Tibial nerve (tissue), 4 donors: ENCODE measurements at regions not wholly inside any gene's neighbourhood (a gene's known extent, or its start where the extent isn't known, plus 50 kb on each side); places are given as distances from the start of the nearest gene placed in this dataset.

ENCODE experiments used
- DNase-seq, 2 donors: peaks; one replicate each; pipeline ENCODE4 v3.0.0-alpha.2; 2019; ENCODE audit warnings: low spot score in 2 of 2
- H3K27ac ChIP-seq, 4 donors: fragments of 200-600 bp; sonication (generic) in 3 of 4; one replicate each; pipeline ENCODE4 v1.5.1; 2017 to 2019; ENCODE audit warnings: mild to moderate bottlenecking in 1 of 4
- H3K27me3 ChIP-seq, 2 donors: fragments of 200-600 bp; sonication (generic) in 1 of 2; one replicate each; pipeline versions ENCODE4 v1.5.1 to v1.6.0; 2017 to 2019
- H3K36me3 ChIP-seq, 3 donors: fragments of 200-600 bp; sonication (generic); one replicate each; pipeline ENCODE4 v1.5.1; 2018 to 2019
- H3K4me1 ChIP-seq, 4 donors: fragments of 200-600 bp; sonication (generic) in 3 of 4; one replicate each; pipeline ENCODE4 v1.5.1; 2017 to 2019
- H3K4me3 ChIP-seq, 4 donors: fragments of 200-600 bp; sonication (generic) in 3 of 4; one replicate each; pipeline ENCODE4 v1.5.1; 2017 to 2019; ENCODE audit warnings: mild to moderate bottlenecking in 1 of 4, moderate library complexity in 1 of 4
- H3K9me3 ChIP-seq, 4 donors: fragments of 200-600 bp; sonication (generic) in 3 of 4; one replicate each; pipeline ENCODE4 v1.5.1; 2017 to 2019
- EP300 ChIP-seq, 2 donors: sonication (generic); formaldehyde crosslinking; IDR thresholded peaks; one replicate each; pipeline ENCODE4 v1.6.1; 2017; ENCODE audit warnings: antibody characterized with exemption in 2 of 2, mild to moderate bottlenecking in 1 of 2
- POLR2A ChIP-seq, 2 donors: fragments of 450-650 bp; IDR thresholded peaks; one replicate each; pipeline ENCODE4 v1.6.1; 2017; ENCODE audit warnings: antibody characterized with exemption in 2 of 2, mild to moderate bottlenecking in 2 of 2, moderate library complexity in 2 of 2
- WGBS, 2 donors: methylation state at CpG; one replicate each; pipeline ENCODE4 v1.1.5; 2018; 5-methylcytosine and 5-hydroxymethylcytosine counted together
- TF ChIP-seq, protein P1 (sequence below), 5 experiments: fragments of 200-600 bp in 3 of 5; fragments of 450-650 bp in 2 of 5; sonication (generic) in 3 of 5; IDR thresholded peaks; one replicate each; pipeline ENCODE4 v1.5.1; 2016 to 2019; ENCODE audit warnings: antibody characterized with exemption in 5 of 5, mild to moderate bottlenecking in 3 of 5, moderate library complexity in 2 of 5

DNA sequence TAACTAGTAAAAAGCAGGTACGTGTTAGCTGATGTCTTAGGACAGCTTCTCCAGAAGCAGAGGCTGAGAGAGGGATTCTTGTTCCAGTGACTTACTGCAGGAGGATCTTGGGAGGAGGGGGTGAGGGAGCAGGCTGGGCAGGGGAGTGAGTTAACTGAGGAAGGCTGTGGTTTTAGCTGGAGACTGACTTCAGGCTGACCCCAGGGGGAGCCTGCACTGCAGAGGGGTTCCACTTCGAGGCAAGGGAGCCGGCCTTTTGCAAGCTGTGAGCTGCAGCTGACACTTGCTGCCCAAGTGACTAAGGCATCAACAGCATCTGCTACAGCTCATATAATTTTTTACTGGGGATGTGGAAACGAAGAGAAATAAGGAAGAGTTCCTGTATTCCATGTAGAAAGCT is 50.4 kb upstream of the SOD1 start:
- no peak overlapping the region for H3K27ac ChIP-seq
- H3K4me3 ChIP-seq: no peak overlapping the region
- peaks cover 0 to 8% (median 0%) of the 10 kb centered on the region in 4 donors for H3K4me1 ChIP-seq
- no peak for DNase-seq
- TF ChIP-seq EP300 (IDR thresholded peaks at IDR 0.05) (no peak), POLR2A (IDR thresholded peaks at IDR 0.05) (no peak)
- TF ChIP-seq, protein P1, sequence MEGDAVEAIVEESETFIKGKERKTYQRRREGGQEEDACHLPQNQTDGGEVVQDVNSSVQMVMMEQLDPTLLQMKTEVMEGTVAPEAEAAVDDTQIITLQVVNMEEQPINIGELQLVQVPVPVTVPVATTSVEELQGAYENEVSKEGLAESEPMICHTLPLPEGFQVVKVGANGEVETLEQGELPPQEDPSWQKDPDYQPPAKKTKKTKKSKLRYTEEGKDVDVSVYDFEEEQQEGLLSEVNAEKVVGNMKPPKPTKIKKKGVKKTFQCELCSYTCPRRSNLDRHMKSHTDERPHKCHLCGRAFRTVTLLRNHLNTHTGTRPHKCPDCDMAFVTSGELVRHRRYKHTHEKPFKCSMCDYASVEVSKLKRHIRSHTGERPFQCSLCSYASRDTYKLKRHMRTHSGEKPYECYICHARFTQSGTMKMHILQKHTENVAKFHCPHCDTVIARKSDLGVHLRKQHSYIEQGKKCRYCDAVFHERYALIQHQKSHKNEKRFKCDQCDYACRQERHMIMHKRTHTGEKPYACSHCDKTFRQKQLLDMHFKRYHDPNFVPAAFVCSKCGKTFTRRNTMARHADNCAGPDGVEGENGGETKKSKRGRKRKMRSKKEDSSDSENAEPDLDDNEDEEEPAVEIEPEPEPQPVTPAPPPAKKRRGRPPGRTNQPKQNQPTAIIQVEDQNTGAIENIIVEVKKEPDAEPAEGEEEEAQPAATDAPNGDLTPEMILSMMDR (IDR thresholded peaks at IDR 0.05): no peak
- H3K36me3 ChIP-seq: no peaks in the 10 kb centered on the region
- WGBS, 2 donors: 39 to 40% methylated on average over 4 of the region's 4 CpGs
- H3K27me3 ChIP-seq: no peaks in the 10 kb centered on the region
- peaks cover 0 to 7% (median 0%) of the 10 kb centered on the region in 4 donors for H3K9me3 ChIP-seq

DNA sequence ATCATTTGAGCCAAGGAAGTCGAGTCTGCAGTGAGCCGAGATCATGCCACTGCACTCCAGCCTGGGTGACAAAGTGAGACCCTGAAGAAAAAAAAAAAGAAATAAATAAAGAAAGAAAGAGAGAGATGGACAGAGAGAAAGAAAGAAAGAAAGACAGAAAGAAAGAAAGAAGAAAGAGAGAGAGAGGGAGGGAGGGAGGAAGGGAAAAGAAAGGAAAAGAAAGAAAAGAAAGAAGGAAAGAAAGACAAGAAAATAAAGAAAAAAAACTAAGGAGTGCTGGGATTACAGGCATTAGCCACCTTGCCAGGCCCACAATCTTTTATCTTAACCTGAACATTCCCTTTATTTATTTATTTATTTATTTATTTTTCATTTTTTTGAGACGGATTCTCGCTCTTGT is 51.7 kb upstream of the SOD1 start:
- H3K4me3 ChIP-seq: no peak overlapping the region
- H3K27ac ChIP-seq: no peak overlapping the region
- H3K36me3 ChIP-seq: no peaks in the 10 kb centered on the region
- H3K9me3 ChIP-seq: peaks cover 0 to 7% (median 0%) of the 10 kb centered on the region in 4 donors
- DNase-seq: no peak
- TF ChIP-seq, protein P1 (IDR thresholded peaks at IDR 0.05): no peak
- no peak for TF ChIP-seq POLR2A (IDR thresholded peaks at IDR 0.05)
- TF ChIP-seq EP300 (IDR thresholded peaks at IDR 0.05): no peak
- 90 to 91% methylated on average over 4 of the region's 4 CpGs for WGBS, 2 donors
- H3K4me1 ChIP-seq: peaks cover 0 to 4% (median 0%) of the 10 kb centered on the region in 4 donors
- no peaks in the 10 kb centered on the region for H3K27me3 ChIP-seq

DNA sequence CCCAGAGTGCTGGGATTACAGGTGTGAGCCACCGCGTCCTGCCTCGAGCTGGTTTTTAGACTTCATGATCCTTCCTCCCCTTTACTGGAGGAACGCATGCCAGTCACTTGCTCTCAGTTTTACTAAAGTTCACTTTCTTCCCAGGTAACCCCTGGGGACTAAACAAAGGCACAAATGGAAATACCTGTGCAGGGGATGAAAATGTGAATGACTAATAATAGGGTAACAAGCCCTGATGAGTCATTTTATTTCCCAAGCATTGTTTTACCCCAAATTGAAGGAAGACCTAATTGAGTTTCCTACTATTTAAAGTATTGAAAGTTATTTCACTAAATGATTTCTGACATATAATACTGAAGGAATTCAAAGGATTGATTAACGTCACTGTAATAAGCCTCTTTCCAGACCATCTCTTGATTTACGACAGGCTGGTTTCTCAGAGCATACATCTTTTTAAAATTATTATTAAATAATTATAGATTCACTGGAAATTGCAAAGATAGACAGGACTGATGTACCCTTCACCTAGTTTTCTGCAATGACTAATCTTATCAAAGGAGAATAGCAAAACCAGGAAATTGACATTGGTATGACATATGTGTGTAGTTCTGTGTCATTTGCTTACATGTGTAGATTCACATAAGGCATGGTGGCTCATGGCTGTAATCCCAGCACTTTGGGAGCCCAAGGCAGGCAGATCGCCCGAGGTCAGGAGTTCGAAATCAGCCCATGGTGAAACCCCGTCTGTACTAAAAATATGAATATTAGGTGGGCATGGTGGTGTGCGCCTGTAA is 53.2 kb upstream of the SOD1 start:
- WGBS, 2 donors: 89 to 94% methylated on average over 11 of the region's 11 CpGs
- peaks cover 0 to 4% (median 0%) of the 10 kb centered on the region in 4 donors for H3K4me1 ChIP-seq
- peaks cover 0 to 2% (median 0%) of the 10 kb centered on the region in 4 donors for H3K9me3 ChIP-seq
- no peaks in the 10 kb centered on the region for H3K27me3 ChIP-seq
- no peak for DNase-seq
- TF ChIP-seq EP300 (IDR thresholded peaks at IDR 0.05) (no peak), POLR2A (IDR thresholded peaks at IDR 0.05) (no peak)
- TF ChIP-seq, protein P1 (IDR thresholded peaks at IDR 0.05): no peak
- H3K27ac ChIP-seq: no peak overlapping the region
- no peak overlapping the region for H3K4me3 ChIP-seq
- no peaks in the 10 kb centered on the region for H3K36me3 ChIP-seq

DNA sequence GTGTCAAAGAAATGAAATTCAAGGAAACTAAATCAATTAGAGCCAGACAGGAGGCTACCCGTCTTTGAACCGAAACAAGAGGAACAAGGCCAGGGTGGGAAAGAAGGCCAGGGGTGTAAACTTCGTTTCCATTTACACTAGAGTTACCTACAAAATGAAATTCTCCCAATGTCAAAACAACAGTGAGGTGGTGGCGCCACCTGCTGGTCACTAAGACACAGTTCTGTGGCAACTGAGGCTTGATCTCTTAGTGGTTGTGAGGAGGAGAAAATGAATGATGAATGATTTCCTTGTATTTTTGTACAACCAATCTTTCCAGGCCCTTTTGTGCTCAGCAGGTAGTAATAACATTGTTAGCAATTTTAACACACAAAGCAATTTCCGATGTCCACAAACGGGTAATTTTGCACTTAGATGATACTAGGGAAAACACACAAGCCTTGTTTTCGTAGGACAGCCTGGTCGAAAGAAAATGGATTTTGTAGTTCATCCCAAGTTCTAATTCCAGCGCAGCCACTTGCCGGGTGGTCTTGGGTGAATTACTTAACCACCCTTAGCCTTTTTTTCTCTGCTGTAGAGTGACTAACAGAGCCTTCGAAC is 54.8 kb upstream of the SOD1 start:
- H3K9me3 ChIP-seq: no peaks in the 10 kb centered on the region
- H3K27ac ChIP-seq: no peak overlapping the region
- no peaks in the 10 kb centered on the region for H3K27me3 ChIP-seq
- H3K4me3 ChIP-seq: no peak overlapping the region
- H3K4me1 ChIP-seq: peaks cover 0 to 4% (median 0%) of the 10 kb centered on the region in 4 donors
- peak; percentile 25 to 53 for DNase-seq
- no peak for TF ChIP-seq POLR2A (IDR thresholded peaks at IDR 0.05)
- TF ChIP-seq, protein P1 (IDR thresholded peaks at IDR 0.05): peak; percentile 73 to 86 (median 78)
- H3K36me3 ChIP-seq: no peaks in the 10 kb centered on the region
- WGBS, 2 donors: 31 to 32% methylated on average over 11 of the region's 11 CpGs

DNA sequence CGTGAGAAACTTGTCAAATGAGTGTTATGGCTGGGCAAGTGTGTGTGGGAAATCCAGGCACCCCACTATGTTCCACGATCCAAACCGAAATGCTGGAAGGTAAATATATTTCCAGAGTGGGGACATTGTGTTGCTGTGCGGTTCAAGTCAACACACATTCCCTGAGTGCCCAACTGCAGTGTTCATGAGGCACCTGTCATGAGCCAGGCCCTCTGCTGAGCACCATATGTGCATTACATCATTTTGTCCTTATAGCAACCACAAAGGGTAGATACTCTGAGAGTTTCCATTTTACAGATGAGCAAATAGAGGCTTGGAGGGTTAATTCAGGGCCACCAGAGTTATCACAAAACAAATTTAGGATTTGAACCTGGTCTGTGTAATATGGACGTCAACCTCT is 59.9 kb upstream of the SOD1 start:
- WGBS, 2 donors: 79 to 88% methylated on average over 5 of the region's 5 CpGs
- no peak for DNase-seq
- no peak overlapping the region for H3K4me3 ChIP-seq
- TF ChIP-seq, protein P1 (IDR thresholded peaks at IDR 0.05): no peak
- TF ChIP-seq EP300 (IDR thresholded peaks at IDR 0.05) (no peak), POLR2A (IDR thresholded peaks at IDR 0.05) (no peak)
- no peaks in the 10 kb centered on the region for H3K36me3 ChIP-seq
- no peak overlapping the region for H3K27ac ChIP-seq
- H3K9me3 ChIP-seq: peaks cover 0 to 14% (median 0%) of the 10 kb centered on the region in 4 donors
- H3K27me3 ChIP-seq: no peaks in the 10 kb centered on the region
- H3K4me1 ChIP-seq: peaks cover 0 to 3% (median 0%) of the 10 kb centered on the region in 4 donors
